Esophagus muscularis mucosa (tissue), 4 donors: ENCODE measurements at regions not wholly inside any gene's neighbourhood (a gene's known extent, or its start where the extent isn't known, plus 50 kb on each side); places are given as distances from the start of the nearest gene placed in this dataset.

Experiments
- CTCF ChIP-seq, 3 experiments: fragments of 200-600 bp in 2 of 3; fragments of 450-650 bp in 1 of 3; sonication (generic) in 2 of 3; IDR thresholded peaks; one replicate each; pipeline ENCODE4 v1.5.1; 2017 to 2019; ENCODE audit warnings: antibody characterized with exemption in 3 of 3, mild to moderate bottlenecking in 2 of 3, moderate library complexity in 1 of 3
- EP300 ChIP-seq: sonication (generic); formaldehyde crosslinking; IDR thresholded peaks from one replicate; pipeline ENCODE4 v1.6.1; 2017; ENCODE audit warnings: antibody characterized with exemption
- POLR2A ChIP-seq: fragments of 450-650 bp; IDR thresholded peaks from one replicate; pipeline ENCODE4 v1.6.1; 2017; ENCODE audit warnings: antibody characterized with exemption, moderate library complexity, mild to moderate bottlenecking, low read depth
- POLR2AphosphoS5 ChIP-seq, 2 donors: sonication (generic); formaldehyde crosslinking; IDR thresholded peaks; one replicate each; pipeline ENCODE4 v1.6.1; 2017; ENCODE audit warnings: antibody characterized with exemption in 2 of 2

- TF ChIP-seq POLR2A (no peak), CTCF (IDR thresholded peaks at IDR 0.05) (no peak), POLR2AphosphoS5 (IDR thresholded peaks at IDR 0.05) (no peak), EP300 (no peak)
Observed at GRCh38 chr6:16058929-16059345, 69.9 kb upstream of the MYLIP start.
